ENCODE measurements at regions not wholly inside any gene's neighbourhood (a gene's known extent, or its start where the extent isn't known, plus 50 kb on each side); places are given as distances from the start of the nearest gene placed in this dataset.
A peak's percentile ranks its signal among the peaks of the same experiment; 100 is the strongest.
"Not testable (repeated sequence)": the region's sequence is repeated elsewhere in the genome, so short reads cannot be mapped to it uniquely, and the experiment has no call there.

- no peak for DNase-seq
Measured at GRCh38 chr7:149564340-149565095, 66.9 kb upstream of the ZNF746 start.

- no peak for DNase-seq
Measured at GRCh38 chr7:149562602-149563001, 65.0 kb upstream of the ZNF746 start.

- DNase-seq: no peak
Measured at GRCh38 chr7:149561072-149561471, 63.5 kb upstream of the ZNF746 start.

- DNase-seq: peak in 3 of 4 experiments; percentile 10 to 18 (median 15)
Measured at GRCh38 chr7:149559711-149560110, 62.1 kb upstream of the ZNF746 start.

GRCh38 chr7:149558149-149558861 is 60.7 kb upstream of the ZNF746 start:
- DNase-seq: no peak

- not testable (repeated sequence) for DNase-seq
Measured at GRCh38 chr7:149556525-149556924, 58.9 kb upstream of the ZNF746 start.

GRCh38 chr7:149554821-149555220 is 57.2 kb upstream of the ZNF746 start:
- not testable (repeated sequence) for DNase-seq

- not testable (repeated sequence) for DNase-seq
Measured at GRCh38 chr7:149553991-149554390, 56.4 kb upstream of the ZNF746 start.

- peak; percentile 22 to 73 (median 63) for DNase-seq
Measured at GRCh38 chr7:149552799-149553198, 55.2 kb upstream of the ZNF746 start.

All from suppressor macrophage (primary cell).